ENCODE measurements at regions not wholly inside any gene's neighbourhood (a gene's known extent, or its start where the extent isn't known, plus 50 kb on each side); places are given as distances from the start of the nearest gene placed in this dataset.

DNA sequence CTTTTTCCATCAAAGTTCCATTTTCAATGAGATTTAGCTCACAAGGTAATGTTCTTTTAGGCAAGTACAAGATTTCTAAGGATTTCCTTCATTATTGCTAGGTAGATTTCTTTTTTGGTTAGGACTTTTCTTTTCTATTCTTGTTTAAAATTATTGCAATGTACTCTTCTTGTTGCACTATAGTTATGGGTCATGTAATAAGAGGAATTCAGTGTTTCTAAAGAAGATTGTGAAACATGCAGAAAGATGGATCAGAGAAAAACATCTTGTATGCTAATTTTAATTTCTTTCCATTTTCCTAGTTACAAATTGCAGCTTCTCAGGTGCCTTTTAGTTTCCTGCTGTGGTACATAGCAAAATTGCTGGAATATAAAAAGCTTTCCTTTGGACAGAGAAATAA is 56.1 kb downstream of the BTG1 start:
- DNase-seq (ENCODE audit: low read depth) = no peak
- TF ChIP-seq, protein P1, sequence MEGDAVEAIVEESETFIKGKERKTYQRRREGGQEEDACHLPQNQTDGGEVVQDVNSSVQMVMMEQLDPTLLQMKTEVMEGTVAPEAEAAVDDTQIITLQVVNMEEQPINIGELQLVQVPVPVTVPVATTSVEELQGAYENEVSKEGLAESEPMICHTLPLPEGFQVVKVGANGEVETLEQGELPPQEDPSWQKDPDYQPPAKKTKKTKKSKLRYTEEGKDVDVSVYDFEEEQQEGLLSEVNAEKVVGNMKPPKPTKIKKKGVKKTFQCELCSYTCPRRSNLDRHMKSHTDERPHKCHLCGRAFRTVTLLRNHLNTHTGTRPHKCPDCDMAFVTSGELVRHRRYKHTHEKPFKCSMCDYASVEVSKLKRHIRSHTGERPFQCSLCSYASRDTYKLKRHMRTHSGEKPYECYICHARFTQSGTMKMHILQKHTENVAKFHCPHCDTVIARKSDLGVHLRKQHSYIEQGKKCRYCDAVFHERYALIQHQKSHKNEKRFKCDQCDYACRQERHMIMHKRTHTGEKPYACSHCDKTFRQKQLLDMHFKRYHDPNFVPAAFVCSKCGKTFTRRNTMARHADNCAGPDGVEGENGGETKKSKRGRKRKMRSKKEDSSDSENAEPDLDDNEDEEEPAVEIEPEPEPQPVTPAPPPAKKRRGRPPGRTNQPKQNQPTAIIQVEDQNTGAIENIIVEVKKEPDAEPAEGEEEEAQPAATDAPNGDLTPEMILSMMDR (IDR thresholded peaks at IDR 0.05; ENCODE audit: insufficient read depth, low read depth, low read length) = no peak
- H3K4me3 ChIP-seq (ENCODE audit: low read depth, low read length) = no peak overlapping the region

GRCh38 chr12:92088805-92089204 is 56.8 kb downstream of the BTG1 start:
- H3K4me3 ChIP-seq (ENCODE audit: low read depth, low read length) = no peak overlapping the region
- TF ChIP-seq, protein P1 (IDR thresholded peaks at IDR 0.05; ENCODE audit: insufficient read depth, low read depth, low read length) = no peak
- DNase-seq (ENCODE audit: low read depth) = no peak

DNA sequence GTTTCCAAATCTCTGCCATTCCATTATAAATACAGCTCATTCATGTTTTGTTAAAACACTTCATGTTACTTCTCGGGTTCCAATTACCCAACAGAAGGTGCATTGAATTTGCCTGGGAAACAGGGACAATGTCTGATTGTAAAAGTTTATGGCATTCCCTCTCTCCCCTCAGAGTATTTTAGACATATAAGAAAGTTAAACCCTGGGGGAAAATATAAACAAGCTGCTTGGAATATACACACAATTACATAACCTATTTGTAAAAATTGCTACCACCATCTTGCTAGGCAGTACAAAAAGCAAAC is 60.0 kb downstream of the BTG1 start:
- TF ChIP-seq, protein P1 (IDR thresholded peaks at IDR 0.05; ENCODE audit: insufficient read depth, low read depth, low read length) = no peak
- DNase-seq (ENCODE audit: low read depth) = no peak
- H3K4me3 ChIP-seq (ENCODE audit: low read depth, low read length) = no peak overlapping the region

- TF ChIP-seq, protein P1 (IDR thresholded peaks at IDR 0.05; ENCODE audit: insufficient read depth, low read depth, low read length) = no peak
- DNase-seq (ENCODE audit: low read depth) = no peak
Measured at GRCh38 chr12:92085040-92085735, 60.5 kb downstream of the BTG1 start.

GRCh38 chr12:92080911-92081285 is 64.7 kb downstream of the BTG1 start:
- TF ChIP-seq, protein P1 (IDR thresholded peaks at IDR 0.05; ENCODE audit: insufficient read depth, low read depth, low read length) = no peak
- no peak for DNase-seq (ENCODE audit: low read depth)
- no peak overlapping the region for H3K4me3 ChIP-seq (ENCODE audit: low read depth, low read length)

More at GRCh38 chr12:92085040-92085735, 60.5 kb downstream of the BTG1 start:
- H3K4me3 ChIP-seq (ENCODE audit: low read depth, low read length) = no peak overlapping the region

GRCh38 chr12:92079054-92079385 is 66.6 kb downstream of the BTG1 start:
- DNase-seq (ENCODE audit: low read depth) = no peak
- H3K4me3 ChIP-seq (ENCODE audit: low read depth, low read length) = no peak overlapping the region
- TF ChIP-seq, protein P1 (IDR thresholded peaks at IDR 0.05; ENCODE audit: insufficient read depth, low read depth, low read length) = no peak

All from fibroblast of villous mesenchyme (primary cell).